Frontal cortex (tissue), 3 donors: ENCODE measurements at regions not wholly inside any gene's neighbourhood (a gene's known extent, or its start where the extent isn't known, plus 50 kb on each side); places are given as distances from the start of the nearest gene placed in this dataset.
"Not testable (repeated sequence)": the region's sequence is repeated elsewhere in the genome, so short reads cannot be mapped to it uniquely, and the experiment has no call there.

ENCODE experiments used
- DNase-seq, 2 donors: peaks; one replicate each; pipeline ENCODE4 v3.0.0; 2012; ENCODE audit warnings: low spot score in 2 of 2
- FAIRE-seq: peaks from 2 replicates; lab custom pipeline; 2012; peaks lifted over from hg19 to GRCh38; lab: Jason Lieb, UNC
- donor health status: control.
- donor health status: control.
- donor health status: control.

DNA sequence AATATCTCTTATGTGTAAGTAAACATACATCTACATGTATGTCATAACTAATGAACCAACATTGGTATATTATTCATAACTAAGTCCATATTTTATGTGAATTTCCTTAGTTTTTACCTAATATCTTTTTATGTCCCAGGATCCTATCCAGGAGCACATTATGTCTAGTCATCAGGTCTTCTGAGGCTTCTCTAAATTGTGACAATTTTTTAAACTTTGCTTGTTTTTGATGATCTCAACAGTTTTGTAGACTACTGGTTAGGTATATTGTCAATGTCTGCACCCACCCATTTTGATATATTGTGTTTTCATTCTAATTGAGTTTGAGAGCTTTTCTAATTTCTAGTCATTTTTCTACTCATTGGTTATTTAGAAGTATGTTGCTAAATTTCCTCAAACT lies 288.2 kb upstream of the DIO3 start:
- FAIRE-seq: no peak
- no peak for DNase-seq

DNA sequence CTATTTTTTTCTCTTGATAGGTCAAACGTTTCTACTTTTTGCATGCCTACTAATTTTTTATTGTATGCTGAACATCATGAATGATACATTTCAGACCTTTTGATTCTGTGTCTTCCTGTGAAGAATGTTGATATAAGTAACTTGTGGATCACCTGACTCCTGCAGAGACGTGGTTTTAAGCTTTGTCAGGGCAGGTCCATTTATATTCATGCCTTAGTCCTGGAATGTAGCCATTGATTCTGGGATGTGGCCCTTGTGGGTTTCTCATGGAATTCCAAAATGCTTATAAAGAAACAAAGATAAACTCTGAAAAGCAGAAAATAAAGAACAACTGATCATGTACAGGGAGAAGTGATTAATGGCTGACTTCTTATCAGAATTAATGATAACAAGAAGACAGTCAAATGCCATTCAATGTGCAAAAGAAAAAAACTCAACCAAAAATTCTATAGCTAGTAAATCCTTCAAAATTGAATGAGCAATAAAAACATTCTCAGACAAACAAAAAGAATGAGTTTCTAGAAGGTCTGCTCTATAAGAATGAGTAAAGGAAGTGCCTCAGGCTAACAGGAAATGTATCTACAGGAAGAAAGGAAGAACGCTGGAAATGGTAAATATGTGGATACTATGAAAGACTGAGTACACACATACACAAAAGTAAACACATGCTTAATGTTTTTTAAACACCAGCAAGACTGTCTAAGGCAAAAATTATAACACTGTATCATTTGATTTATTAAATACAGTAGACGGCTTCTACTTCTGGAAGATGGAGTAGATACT lies 284.8 kb upstream of the DIO3 start:
- no peak for DNase-seq
- FAIRE-seq: no peak

DNA sequence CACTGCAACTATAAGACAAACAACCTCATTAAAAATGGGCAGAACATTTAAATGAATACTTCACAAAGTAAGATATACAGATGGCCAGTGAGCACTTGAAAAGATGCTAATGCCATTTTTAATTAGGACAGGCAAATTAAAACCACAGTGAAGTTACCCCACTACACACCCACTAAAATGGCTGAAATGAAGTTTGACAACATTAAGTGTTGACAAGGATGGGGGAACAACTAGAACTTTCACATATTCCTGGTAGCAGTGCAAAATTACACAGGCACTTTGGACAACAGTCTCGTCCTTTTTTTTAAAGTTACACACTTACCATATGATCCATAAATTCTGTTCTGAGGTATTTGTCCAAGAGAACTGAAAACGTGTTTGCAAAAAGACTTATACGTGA lies 278.9 kb upstream of the DIO3 start:
- DNase-seq: no peak
- FAIRE-seq: no peak

GRCh38 chr14:101284711-101285110 lies 276.6 kb upstream of the DIO3 start:
- no peak for FAIRE-seq
- no peak for DNase-seq

DNA sequence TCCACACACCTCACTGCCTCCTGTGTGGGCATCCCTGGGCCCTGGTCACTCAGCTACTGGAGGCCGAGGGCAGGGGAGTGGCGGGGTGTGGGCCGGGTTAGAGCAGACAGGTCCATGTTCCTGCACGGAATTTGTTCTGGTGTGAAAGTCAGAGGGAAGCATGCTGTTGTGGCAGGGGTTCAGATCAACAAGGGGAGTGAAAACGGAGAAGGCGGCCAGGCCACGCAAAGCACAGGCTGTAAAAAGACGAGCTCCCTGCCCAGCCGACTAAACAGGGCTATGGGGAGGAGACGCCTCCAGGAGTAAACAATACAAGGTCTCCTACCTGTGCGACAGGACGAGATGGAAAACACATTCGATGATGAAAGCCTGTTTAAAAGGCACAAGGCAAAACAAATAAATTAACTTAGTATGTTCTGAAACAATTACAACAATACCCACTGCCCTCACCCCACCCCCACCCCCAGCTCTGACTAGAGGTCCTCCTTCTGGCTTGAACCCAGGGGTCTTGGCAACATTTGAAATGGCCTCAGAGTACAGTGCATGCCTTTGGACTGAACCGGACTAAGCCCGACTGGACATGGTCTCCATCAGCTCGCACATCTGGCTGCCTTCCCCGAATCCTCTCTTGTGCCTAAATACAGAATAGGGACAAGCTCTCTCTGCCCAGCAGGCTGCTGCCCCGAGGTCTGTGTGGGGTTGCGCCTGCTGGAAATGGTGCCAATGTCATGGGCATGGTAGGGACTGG lies 274.9 kb upstream of the DIO3 start:
- FAIRE-seq: no peak
- no peak for DNase-seq

DNA sequence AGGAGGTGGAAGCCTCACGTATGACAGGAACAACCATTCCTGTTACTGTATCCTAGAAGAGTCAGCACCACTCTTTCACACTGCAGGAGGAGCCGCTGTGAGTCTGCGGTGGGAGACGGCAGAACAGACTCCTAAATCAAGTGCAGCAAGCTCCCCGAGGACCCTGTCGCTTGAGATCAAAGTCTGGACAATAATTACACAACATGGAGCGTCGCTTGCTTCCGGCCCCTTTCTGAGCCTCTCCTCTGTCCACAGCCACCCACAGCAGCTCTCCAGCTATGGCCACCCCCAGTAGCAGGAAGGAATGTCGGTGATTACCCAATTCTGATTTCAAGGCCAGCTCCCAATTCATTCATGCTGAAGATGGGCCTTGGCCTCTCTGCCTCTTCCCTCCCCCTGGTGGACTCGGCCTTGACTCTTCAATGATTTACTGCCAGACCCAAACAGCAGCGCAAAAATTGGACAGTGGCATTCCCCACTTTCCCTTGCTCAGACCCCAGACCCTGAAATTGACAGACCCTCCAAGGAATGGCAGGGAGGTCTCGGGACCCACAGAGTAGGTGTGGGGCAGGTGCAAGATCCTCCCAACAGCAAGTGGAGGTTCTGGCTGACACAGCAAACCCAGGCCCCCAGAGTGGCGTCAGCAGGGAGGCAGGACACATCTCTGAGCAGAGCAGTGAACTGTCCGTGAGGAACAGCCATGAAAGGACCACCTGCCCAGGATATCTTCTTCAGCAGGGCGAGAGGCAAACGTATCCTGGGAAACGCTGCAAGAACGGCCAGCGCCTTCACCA lies 272.7 kb upstream of the DIO3 start:
- no peak for DNase-seq
- FAIRE-seq: no peak

DNA sequence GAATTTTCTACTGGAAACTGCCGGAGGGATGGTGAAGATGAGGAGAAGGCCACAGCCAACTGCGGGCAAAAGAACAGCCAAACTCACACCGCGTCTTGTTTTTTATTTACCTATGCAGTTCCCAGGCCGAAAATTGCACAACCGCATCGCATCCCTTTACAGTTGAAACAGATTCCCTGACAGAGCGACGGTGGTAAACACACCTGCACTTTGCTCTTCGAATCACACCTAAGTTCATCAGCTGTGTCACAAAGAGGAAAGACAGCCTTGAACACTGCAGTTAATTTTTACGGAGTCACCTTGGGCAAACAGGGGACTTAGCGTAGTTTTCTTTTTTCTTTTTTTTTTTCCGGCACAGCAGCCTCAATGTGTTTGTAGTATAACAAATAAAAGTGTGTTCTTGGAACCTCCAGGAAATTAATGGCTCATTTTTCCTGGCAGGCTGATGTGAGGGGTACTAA lies 272.0 kb upstream of the DIO3 start:
- no peak for DNase-seq

DNA sequence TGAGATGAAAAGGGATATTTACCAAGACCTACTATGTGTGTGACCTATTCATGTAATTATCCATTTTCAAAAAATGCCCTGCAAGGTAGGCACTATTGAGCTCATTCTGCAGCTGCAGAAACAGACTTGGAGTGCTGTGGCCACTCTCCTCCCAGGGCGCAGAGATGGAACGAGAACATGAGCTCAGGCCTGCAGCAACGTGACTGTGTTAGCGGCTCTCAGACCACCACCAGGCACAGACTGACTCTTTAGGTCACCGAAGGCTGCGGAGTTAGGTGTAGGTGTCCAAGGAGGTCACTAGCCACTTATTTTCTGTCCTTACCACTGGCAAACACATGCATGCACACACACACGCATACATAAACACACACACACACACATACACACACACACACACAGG lies 271.4 kb upstream of the DIO3 start:
- DNase-seq (no peak), FAIRE-seq (no peak)

More for the DNA sequence above, 272.0 kb upstream of the DIO3 start:
- no peak for FAIRE-seq

DNA sequence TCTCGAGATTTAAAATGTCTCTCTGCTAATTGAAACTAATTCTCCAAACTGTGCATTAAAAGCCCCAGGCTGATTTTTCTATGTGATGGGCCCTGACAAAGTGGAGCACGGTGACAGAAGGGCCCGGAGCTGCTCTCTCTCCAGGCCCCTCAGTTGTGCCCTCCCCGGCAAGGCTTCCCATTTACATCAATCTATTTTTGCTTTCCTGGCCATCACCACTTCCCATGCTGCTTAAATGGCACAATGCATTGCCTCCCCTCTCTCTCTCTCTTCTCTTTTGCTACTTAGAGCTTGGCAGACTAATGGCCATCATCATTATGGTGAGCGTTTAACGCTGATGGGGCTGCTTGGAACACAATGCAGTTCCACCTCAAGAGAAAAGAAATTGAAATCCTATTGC lies 270.7 kb upstream of the DIO3 start:
- no peak for FAIRE-seq
- no peak for DNase-seq

GRCh38 chr14:101291390-101291789 lies 269.9 kb upstream of the DIO3 start:
- no peak for DNase-seq
- no peak for FAIRE-seq

DNA sequence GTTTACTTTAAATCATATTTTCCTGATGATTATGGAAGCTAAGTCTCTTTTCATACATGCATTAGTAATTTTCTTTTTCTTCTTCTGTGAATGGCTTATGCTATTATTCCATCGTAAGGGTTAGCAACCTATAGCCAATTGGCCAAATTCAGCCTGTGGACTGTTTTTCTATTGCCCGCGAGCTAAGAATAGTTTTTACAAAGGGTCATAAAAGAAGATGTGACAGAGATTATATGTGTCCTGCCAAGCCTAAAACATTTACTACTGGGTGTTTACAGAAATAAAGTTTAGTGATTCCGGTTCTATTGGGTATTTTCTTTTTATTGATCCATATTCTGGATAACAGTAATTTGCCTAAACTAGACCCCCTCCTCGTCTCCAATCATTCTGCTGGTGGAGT lies 268.8 kb upstream of the DIO3 start:
- FAIRE-seq: no peak
- DNase-seq: no peak

DNA sequence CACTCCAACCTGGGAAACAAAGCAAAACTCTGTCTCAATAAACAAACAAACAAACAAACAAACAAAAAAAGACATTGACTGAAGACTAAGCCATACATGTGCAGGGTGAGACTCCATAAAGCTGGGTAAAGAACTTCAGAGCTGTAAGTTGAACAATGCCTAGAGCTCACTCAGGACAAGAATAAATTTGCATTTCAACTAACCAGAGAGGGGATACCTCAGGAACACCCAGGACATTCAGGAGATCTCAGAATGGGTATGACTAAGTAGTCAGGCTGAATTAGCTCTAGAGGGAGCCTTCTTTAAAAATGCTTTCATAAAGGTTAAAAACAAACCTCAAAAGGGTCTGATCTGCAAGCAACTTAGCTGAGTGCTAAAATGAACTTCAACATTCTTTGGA lies 267.7 kb upstream of the DIO3 start:
- FAIRE-seq (no peak), DNase-seq (no peak)

DNA sequence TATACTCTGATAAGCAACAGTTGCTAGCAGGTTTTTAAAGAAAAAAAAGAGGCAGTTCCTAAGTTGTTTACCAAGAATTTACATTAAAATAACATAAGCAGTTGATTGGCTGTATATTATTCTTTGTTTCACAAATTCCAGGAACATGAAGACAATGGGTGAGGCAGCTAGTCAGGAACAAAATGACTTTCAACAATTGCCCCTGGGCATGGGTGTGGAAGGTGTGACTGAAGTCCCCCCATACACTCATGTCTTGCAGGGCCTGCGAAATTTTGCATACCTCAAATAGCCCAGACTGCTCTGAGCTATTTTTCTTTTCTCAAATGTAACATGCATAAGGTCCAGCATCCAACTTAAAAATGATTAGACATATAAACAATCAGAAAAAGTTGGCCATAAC lies 267.2 kb upstream of the DIO3 start:
- FAIRE-seq (no peak), DNase-seq (no peak)

DNA sequence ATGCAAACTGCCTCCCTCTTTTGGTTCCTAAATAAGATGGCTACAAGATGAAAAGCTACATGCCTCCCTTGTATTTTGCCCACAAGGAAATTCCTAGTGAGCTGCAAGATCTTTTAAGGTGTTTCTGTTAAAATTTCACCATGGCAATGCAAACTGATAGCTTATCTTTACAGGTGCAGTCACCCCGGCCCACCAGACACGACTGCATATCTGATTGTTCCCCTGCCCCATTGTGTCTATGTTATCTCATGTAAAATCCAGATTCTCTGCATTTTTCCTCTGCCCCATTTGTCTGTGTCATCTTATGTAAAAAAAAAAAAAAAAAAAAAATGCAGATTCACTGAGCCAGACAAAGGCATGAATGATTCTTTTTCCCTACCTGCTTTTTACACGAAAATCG lies 261.5 kb upstream of the DIO3 start:
- FAIRE-seq: not testable (repeated sequence)

DNA sequence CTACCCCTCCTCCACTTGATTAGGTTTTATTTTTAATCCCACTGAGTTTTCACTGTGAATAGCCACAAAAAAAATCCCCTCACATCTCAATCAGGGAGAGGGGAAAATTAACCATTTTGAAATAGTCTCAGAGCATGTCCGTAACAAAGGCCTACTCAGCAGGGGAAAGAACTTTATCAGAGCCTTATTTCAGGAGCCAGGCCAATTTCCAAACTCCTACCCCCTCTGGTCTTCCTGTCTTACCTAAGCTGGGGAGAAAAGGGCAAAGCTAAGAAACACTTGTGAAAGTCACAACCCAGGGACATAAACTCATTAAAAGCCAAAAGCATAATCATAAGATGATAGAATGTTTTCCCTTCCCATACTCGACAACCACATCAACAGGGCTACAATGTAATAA lies 260.3 kb upstream of the DIO3 start:
- FAIRE-seq (no peak), DNase-seq (no peak)

More for the DNA sequence above, 261.5 kb upstream of the DIO3 start:
- not testable (repeated sequence) for DNase-seq

GRCh38 chr14:101307162-101307561 lies 254.1 kb upstream of the DIO3 start:
- FAIRE-seq, DNase-seq: not testable (repeated sequence)

GRCh38 chr14:101311186-101311585 lies 250.1 kb upstream of the DIO3 start:
- FAIRE-seq, DNase-seq: not testable (repeated sequence)

GRCh38 chr14:101313268-101313667 lies 248.0 kb upstream of the DIO3 start:
- DNase-seq: no peak
- FAIRE-seq: no peak

GRCh38 chr14:101315802-101316296 lies 245.4 kb upstream of the DIO3 start:
- FAIRE-seq (no peak), DNase-seq (no peak)

- FAIRE-seq: no peak
- no peak for DNase-seq
Measured at GRCh38 chr14:101318271-101318670, 243.0 kb upstream of the DIO3 start.
